SU-DHL-6 (cell line): ENCODE measurements at regions not wholly inside any gene's neighbourhood (a gene's known extent, or its start where the extent isn't known, plus 50 kb on each side); places are given as distances from the start of the nearest gene placed in this dataset.

Experiments used
- H2AFZ ChIP-seq: fragments of 200-600 bp; sonication (generic); 2 replicates; pipeline ENCODE4 v1.6.1; 2014; ENCODE audit warnings: low read depth, mild to moderate bottlenecking, moderate library complexity, mixed read lengths, antibody characterized with exemption, low read length; ENCODE audit not compliant: severe bottlenecking
- H3F3A ChIP-seq: fragments of 200-600 bp; shearing (Covaris generic); 2 replicates; pipeline ENCODE4 v1.6.0; 2016; ENCODE audit warnings: antibody characterized with exemption, mild to moderate bottlenecking; ENCODE audit not compliant: insufficient read depth
- H3K27ac ChIP-seq: fragments of 200-600 bp; sonication (generic); 2 replicates; pipeline ENCODE4 v1.5.1; 2016; ENCODE audit warnings: low read depth, mild to moderate bottlenecking, low read length, moderate library complexity, mixed read lengths
- H3K27me3 ChIP-seq: fragments of 200-600 bp; sonication (generic), shearing (Covaris generic); 2 replicates; pipeline ENCODE4 v1.6.0; 2014; ENCODE audit warnings: mild to moderate bottlenecking, low read length
- H3K36me3 ChIP-seq: fragments of 200-600 bp; sonication (generic); 2 replicates; pipeline ENCODE4 v1.6.1; 2014; ENCODE audit warnings: mild to moderate bottlenecking, low read length, mixed read lengths
- H3K4me2 ChIP-seq: fragments of 300-600, 200-600 bp; shearing (Covaris generic), sonication (generic); 2 replicates; pipeline ENCODE4 v1.6.0; 2014; ENCODE audit warnings: low read length, low read depth, mild to moderate bottlenecking; ENCODE audit not compliant: poor library complexity, severe bottlenecking
- H3K4me3 ChIP-seq: fragments of 200-600 bp; sonication (generic); 2 replicates; pipeline ENCODE4 v1.5.1; 2014; ENCODE audit warnings: antibody characterized with exemption, low read length, mild to moderate bottlenecking, mixed read lengths; ENCODE audit not compliant: insufficient read depth, poor library complexity, severe bottlenecking
- H3K79me2 ChIP-seq: fragments of 200-600 bp; sonication (generic); 2 replicates; pipeline ENCODE4 v1.6.1; 2014; ENCODE audit warnings: mild to moderate bottlenecking, low read length, moderate library complexity; ENCODE audit not compliant: insufficient read depth
- H3K9ac ChIP-seq: fragments of 200-600 bp; sonication (generic); 2 replicates; pipeline ENCODE4 v1.7.0; 2014; ENCODE audit warnings: mild to moderate bottlenecking, low read length
- H3K9me2 ChIP-seq: fragments of 200-600 bp; sonication (generic); replicated peaks from 2 replicates; pipeline ENCODE4 v1.6.1; 2014; ENCODE audit warnings: low read length; ENCODE audit not compliant: insufficient read depth
- H3K9me3 ChIP-seq: fragments of 200-600 bp; sonication (generic); 2 replicates; pipeline ENCODE4 v1.6.1; 2014; ENCODE audit warnings: low read length, mixed read lengths; ENCODE audit not compliant: insufficient read depth
- H4K20me1 ChIP-seq: fragments of 200-600 bp; sonication (generic); 2 replicates; pipeline ENCODE4 v1.6.1; 2014; ENCODE audit warnings: low read depth, mild to moderate bottlenecking, antibody characterized with exemption, low read length, moderate library complexity, mixed read lengths
- CTCF ChIP-seq: fragments of 200-600 bp; sonication (generic); IDR thresholded peaks from one replicate; pipeline ENCODE4 v1.5.1; 2017; ENCODE audit warnings: antibody characterized with exemption, mild to moderate bottlenecking, low read length, moderate library complexity; ENCODE audit not compliant: insufficient read depth, poor library complexity, severe bottlenecking
- EZH2phosphoT487 ChIP-seq: fragments of 200-600 bp; sonication (generic), shearing (Covaris generic); conservative IDR thresholded peaks from 2 replicates; pipeline ENCODE4 v1.6.1; 2018; ENCODE audit warnings: mild to moderate bottlenecking, antibody characterized with exemption, low read length, moderate library complexity, mixed read lengths

GRCh38 chr1:221230605-221231004 is 351.4 kb downstream of the HLX start:
- H3K9me2 ChIP-seq, result no peaks in the 10 kb centered on the region
- H2AFZ ChIP-seq, result no peak overlapping the region
- no peaks in the 10 kb centered on the region for H3K36me3 ChIP-seq
- no peaks in the 10 kb centered on the region for H3F3A ChIP-seq
- TF ChIP-seq EZH2phosphoT487 (no peak), CTCF (no peak)
- H3K27ac ChIP-seq, result no peak overlapping the region
- H3K9me3 ChIP-seq, result no peaks in the 10 kb centered on the region
- H3K4me2 ChIP-seq, result no peak overlapping the region
- H4K20me1 ChIP-seq, result no peaks in the 10 kb centered on the region
- H3K27me3 ChIP-seq, result no peaks in the 10 kb centered on the region
- no peak overlapping the region for H3K4me3 ChIP-seq
- no peaks in the 10 kb centered on the region for H3K79me2 ChIP-seq
- H3K9ac ChIP-seq, result no peak overlapping the region

GRCh38 chr1:221234791-221235190 is 355.5 kb downstream of the HLX start:
- Histone ChIP-seq H3K4me2 (no peak overlapping the region), H3K79me2 (no peaks in the 10 kb centered on the region), H3K36me3 (no peaks in the 10 kb centered on the region), H3F3A (no peaks in the 10 kb centered on the region), H3K9me3 (no peaks in the 10 kb centered on the region), H3K9me2 (no peaks in the 10 kb centered on the region), H2AFZ (no peak overlapping the region), H3K27me3 (no peaks in the 10 kb centered on the region), H4K20me1 (no peaks in the 10 kb centered on the region), H3K4me3 (no peak overlapping the region), H3K9ac (no peak overlapping the region), H3K27ac (no peak overlapping the region)
- TF ChIP-seq EZH2phosphoT487, result no peak
- TF ChIP-seq CTCF, result no peak

GRCh38 chr1:221237587-221237986 is 358.3 kb downstream of the HLX start:
- H3K4me2 ChIP-seq, result no peak overlapping the region
- TF ChIP-seq CTCF (no peak), EZH2phosphoT487 (no peak)
- H3K9ac ChIP-seq, result no peak overlapping the region
- no peak overlapping the region for H3K4me3 ChIP-seq
- no peaks in the 10 kb centered on the region for H4K20me1 ChIP-seq
- no peaks in the 10 kb centered on the region for H3F3A ChIP-seq
- H2AFZ ChIP-seq, result no peak overlapping the region
- H3K79me2 ChIP-seq, result no peaks in the 10 kb centered on the region
- no peak overlapping the region for H3K27ac ChIP-seq
- H3K9me2 ChIP-seq, result no peaks in the 10 kb centered on the region
- no peaks in the 10 kb centered on the region for H3K9me3 ChIP-seq
- H3K36me3 ChIP-seq, result no peaks in the 10 kb centered on the region
- H3K27me3 ChIP-seq, result no peaks in the 10 kb centered on the region
